GM12892 (cell line): ENCODE measurements at regions not wholly inside any gene's neighbourhood (a gene's known extent, or its start where the extent isn't known, plus 50 kb on each side); places are given as distances from the start of the nearest gene placed in this dataset.

ENCODE experiments used
- DNase-seq: peaks from one replicate; pipeline ENCODE4 v3.0.0; 2011; ENCODE audit not compliant: insufficient read length
- FAIRE-seq: peaks from 2 replicates; lab custom pipeline; 2011; peaks lifted over from hg19 to GRCh38; lab: Jason Lieb, UNC
- POLR2A ChIP-seq: IDR thresholded peaks from 2 replicates; pipeline ENCODE4 v1.6.1; 2011; ENCODE audit warnings: low read depth, low read length, control low read depth
- POLR2AphosphoS5 ChIP-seq: IDR thresholded peaks from 2 replicates; pipeline ENCODE4 v1.6.1; 2011; ENCODE audit warnings: low read depth, low read length, control low read depth
- TAF1 ChIP-seq: IDR thresholded peaks from 2 replicates; pipeline ENCODE4 v1.6.1; 2011; ENCODE audit warnings: low read depth, mild to moderate bottlenecking, control low read depth, low read length, borderline replicate concordance

GRCh38 chr9:113646946-113647914 is 183.7 kb downstream of the RGS3 start:
- no peak for DNase-seq
- TF ChIP-seq POLR2A (no peak), TAF1 (no peak), POLR2AphosphoS5 (no peak)
- FAIRE-seq = no peak

GRCh38 chr9:113648048-113648447 is 184.5 kb downstream of the RGS3 start:
- no peak for FAIRE-seq
- no peak for DNase-seq
- TF ChIP-seq TAF1 (no peak), POLR2A (no peak), POLR2AphosphoS5 (no peak)

GRCh38 chr9:113648586-113648985 is 185.1 kb downstream of the RGS3 start:
- DNase-seq = no peak
- FAIRE-seq = no peak
- TF ChIP-seq POLR2A (no peak), POLR2AphosphoS5 (no peak), TAF1 (no peak)

DNA sequence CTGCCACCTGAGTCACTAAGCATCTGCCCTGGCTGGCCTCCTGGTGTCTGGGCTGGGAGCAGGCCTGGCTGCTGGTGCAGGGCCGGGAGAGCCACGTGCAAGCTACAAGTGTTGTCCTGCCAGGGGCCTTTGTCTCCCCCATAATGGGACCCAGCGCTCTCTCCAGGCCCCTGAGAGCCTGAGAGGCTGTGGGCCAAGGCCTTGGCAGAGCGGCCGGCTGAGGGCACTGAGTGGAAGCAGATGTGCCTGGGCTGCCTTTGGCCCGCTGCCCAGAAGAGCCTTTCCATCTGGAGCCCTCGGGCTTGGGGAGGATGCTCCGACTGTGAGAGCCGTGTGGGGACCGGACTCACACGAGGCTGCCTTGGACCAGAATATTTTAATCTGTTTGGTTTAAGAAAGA is 185.5 kb downstream of the RGS3 start:
- DNase-seq (no peak), FAIRE-seq (no peak)
- TF ChIP-seq POLR2A = no peak
- no peak for TF ChIP-seq POLR2AphosphoS5
- TF ChIP-seq TAF1 = no peak

- FAIRE-seq (no peak), DNase-seq (no peak)
- TF ChIP-seq POLR2AphosphoS5 = no peak
- TF ChIP-seq POLR2A = no peak
- no peak for TF ChIP-seq TAF1
Observed at GRCh38 chr9:113649855-113650206, 186.3 kb downstream of the RGS3 start.

DNA sequence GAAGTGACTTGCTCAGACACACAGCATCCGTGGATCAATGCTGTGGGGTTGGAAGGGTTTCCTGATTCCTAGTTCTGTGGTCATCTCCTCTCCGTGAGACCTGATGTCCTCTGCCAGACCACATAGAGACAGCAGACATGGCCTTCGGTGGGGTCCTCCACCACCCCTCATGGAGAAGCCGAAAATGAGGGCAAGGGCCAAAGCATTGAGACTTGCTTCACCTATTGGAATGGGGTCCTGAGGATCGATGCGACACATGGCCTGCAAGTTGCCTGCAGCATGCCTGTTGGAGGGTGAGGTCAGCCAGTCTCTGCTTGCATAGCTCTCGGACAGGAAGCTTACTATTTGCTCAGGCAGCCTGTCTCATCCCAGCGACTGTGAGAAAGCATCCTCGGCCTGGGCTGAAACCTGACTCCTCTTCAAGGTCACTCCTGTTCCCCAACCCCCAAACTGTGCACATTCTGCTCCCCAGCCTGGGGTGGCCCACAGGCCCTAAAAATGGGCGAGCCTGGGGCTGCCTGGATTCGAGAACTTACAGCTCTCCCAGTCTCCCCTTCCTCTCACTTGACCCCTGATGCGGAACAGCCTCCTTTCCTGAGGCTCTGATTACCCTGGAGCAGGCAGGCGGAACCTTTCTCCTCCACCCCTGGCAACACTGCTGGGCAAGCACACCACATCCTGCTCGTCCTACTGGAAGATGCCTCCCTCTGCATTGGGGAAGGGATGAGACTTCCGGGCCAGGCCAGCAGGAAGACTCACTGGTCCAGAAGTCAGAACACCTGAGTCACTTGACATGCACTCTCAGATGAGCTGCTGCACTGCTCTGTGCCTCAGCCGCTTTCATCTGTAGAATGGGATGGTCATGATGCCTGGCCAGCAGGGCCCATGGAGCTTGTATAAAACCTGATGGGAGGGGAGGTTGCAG is 186.9 kb downstream of the RGS3 start:
- TF ChIP-seq POLR2AphosphoS5 = no peak
- TF ChIP-seq POLR2A = no peak
- TF ChIP-seq TAF1 = no peak
- DNase-seq (no peak), FAIRE-seq (no peak)

DNA sequence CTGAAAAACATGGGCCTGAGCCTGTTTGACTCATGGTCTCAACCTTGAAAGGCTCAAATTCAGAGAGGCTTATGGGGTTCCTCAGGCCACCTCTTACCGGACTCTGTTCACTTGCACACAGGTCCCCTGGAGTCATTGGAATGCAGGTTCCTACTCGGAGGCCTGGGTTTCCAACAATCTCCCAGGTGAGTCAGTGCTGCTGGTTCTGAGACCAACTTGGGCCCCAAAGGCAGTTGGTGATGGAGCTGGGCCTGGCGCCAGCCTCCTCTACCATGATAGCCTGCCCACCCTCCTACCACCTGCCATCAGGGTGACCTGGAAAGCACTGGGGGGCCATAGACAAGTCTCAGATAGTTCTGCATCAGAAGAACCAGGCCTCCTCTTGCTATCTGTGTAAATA is 188.4 kb downstream of the RGS3 start:
- DNase-seq = no peak
- no peak for FAIRE-seq
- TF ChIP-seq POLR2A (no peak), POLR2AphosphoS5 (no peak), TAF1 (no peak)

DNA sequence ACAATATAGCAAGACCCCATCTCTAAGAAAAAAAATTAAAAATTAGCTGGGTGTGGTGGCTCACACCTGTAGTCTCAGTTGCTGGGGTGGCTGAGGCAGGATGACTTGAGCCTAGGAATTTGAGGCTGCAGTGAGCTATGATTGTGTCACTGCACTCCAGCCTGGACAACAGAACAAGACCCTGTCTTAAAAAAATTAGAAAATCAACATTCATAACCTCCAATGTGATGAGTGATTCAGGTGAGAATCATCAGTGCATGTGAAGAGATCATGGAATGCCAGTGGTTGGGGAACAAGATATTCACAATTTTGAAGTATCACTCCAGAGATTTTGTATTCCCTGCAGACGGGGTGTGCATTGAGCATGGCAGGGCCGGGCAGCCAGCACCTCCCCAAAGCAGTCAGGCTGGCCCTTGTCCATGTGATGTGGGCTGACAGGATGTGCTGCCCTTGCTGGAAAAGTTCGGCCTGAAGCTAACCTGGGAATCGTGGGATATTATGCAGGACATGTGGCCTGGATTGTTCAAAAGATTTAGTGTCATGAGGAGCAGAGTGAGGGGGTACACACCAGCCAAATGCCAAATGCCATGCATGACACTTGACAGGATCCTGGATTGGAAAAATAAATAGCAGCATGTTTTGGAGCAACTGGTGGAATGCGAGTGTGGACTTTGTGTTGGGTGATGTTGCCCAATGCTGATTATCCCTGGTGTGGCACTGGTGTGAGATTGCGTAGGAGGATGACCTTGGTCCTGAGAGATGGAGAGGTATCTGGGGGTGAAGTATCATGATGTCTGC is 189.0 kb downstream of the RGS3 start:
- TF ChIP-seq POLR2AphosphoS5 (no peak), POLR2A (no peak), TAF1 (no peak)
- DNase-seq (no peak), FAIRE-seq (no peak)

- DNase-seq (no peak), FAIRE-seq (no peak)
- no peak for TF ChIP-seq POLR2AphosphoS5
- TF ChIP-seq POLR2A = no peak
- TF ChIP-seq TAF1 = no peak
Observed at GRCh38 chr9:113653746-113654604, 190.4 kb downstream of the RGS3 start.
